GM12891 (cell line): ENCODE measurements at regions not wholly inside any gene's neighbourhood (a gene's known extent, or its start where the extent isn't known, plus 50 kb on each side); places are given as distances from the start of the nearest gene placed in this dataset.

Source experiments
- POLR2A ChIP-seq: IDR thresholded peaks from 2 replicates; pipeline ENCODE4 v1.6.1; 2011; ENCODE audit warnings: low read depth, low read length, control low read depth
- POLR2AphosphoS5 ChIP-seq: IDR thresholded peaks from 2 replicates; pipeline ENCODE4 v1.6.1; 2011; ENCODE audit warnings: low read depth, low read length, control low read depth
- SPI1 ChIP-seq: IDR thresholded peaks from 2 replicates; pipeline ENCODE4 v1.6.1; 2011; ENCODE audit warnings: low read depth, low read length, control low read depth
- TAF1 ChIP-seq: IDR thresholded peaks from 2 replicates; pipeline ENCODE4 v1.6.1; 2011; ENCODE audit warnings: low read depth, low read length, control low read depth

DNA sequence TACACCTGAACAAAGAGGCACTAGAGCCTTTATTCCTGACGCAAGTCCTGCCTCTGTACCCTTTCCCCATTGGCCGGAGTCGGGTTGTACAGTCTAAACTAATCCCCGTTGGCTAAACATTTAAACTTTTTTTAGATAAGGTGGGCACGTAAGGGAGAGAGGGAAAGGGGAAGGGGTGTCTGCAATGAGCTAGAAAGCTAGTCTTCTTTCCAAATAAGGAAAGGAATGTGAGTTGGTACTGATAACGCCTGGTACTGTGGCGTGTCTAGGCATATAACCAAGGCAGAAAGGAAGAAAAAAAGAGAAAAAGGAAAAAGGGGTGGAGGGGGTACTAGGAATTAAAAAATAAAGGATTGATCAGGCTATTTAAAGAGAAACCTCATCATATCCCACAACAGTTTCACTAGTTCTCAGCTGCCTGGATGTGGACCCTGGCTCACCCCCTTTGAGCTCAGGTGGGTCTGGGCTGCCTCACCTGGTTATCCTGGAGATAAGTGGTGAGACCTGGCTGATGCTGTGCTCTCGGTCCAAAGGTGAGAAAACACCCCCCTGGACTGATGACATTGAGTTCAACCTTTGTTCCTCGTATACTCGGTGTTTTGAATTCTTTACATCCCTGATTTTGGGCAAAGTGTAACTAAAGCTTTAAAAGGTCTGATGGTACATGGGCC, 90.9 kb upstream of the EEF2KMT start:
- TF ChIP-seq SPI1, result no peak
- no peak for TF ChIP-seq POLR2A
- TF ChIP-seq POLR2AphosphoS5, result no peak
- TF ChIP-seq TAF1, result no peak
